ENCODE measurements at regions not wholly inside any gene's neighbourhood (a gene's known extent, or its start where the extent isn't known, plus 50 kb on each side); places are given as distances from the start of the nearest gene placed in this dataset.

DNA sequence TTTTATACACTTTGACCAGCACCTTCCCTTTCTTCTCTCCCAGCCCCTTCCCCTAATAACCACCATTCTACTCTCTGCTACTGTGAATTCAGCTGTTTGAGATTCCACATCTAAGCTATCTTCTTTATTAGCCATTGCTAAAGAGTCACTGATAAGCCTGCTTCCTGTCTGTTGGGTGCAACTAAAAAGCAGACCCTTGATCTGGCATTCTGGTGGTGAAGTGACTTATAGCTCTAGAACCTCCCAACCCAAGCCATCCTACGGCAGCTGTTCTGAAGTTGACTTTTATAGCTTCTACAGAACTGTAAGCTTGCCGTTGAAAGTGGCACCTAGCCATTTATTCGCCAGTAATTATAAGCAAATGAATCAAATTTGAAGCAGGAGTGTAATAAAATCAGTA is 105.6 kb downstream of the AHR start:
- Histone ChIP-seq H3K4me2 (ENCODE audit: low read depth, low read length, poor library complexity, severe bottlenecking) (no peak overlapping the region), H2AFZ (ENCODE audit: low read depth, low read length, severe bottlenecking) (peak overlapping the region; percentile 44), H3K27ac (ENCODE audit: low read depth, low read length) (no peak overlapping the region), H3K9me3 (ENCODE audit: insufficient read depth, low read length) (no peaks in the 10 kb centered on the region), H3K4me3 (ENCODE audit: insufficient read depth, low read length, poor library complexity, severe bottlenecking) (no peak overlapping the region), H3K79me2 (ENCODE audit: insufficient read depth, low read length) (no peaks in the 10 kb centered on the region), H4K20me1 (ENCODE audit: low read depth, low read length) (no peaks in the 10 kb centered on the region), H3K27me3 (ENCODE audit: low read length) (no peaks in the 10 kb centered on the region; the same call in 1 of the 2 replicates), H3K36me3 (ENCODE audit: low read length) (no peaks in the 10 kb centered on the region), H3F3A (ENCODE audit: insufficient read depth) (no peaks in the 10 kb centered on the region), H3K9ac (ENCODE audit: low read length) (no peak overlapping the region), H3K9me2 (replicated peaks; ENCODE audit: insufficient read depth, low read length) (no peaks in the 10 kb centered on the region)
- no peak for TF ChIP-seq CTCF (IDR thresholded peaks at IDR 0.05; ENCODE audit: insufficient read depth, low read length, poor library complexity, severe bottlenecking)
- no peak for TF ChIP-seq EZH2phosphoT487 (conservative IDR thresholded peaks at IDR 0.05; ENCODE audit: low read length)

- no peak overlapping the region for H3K4me3 ChIP-seq (ENCODE audit: insufficient read depth, low read length, poor library complexity, severe bottlenecking)
- H3K27me3 ChIP-seq (ENCODE audit: low read length) = no peaks in the 10 kb centered on the region; the same call in 1 of the 2 replicates
- no peak overlapping the region for H3K27ac ChIP-seq (ENCODE audit: low read depth, low read length)
- TF ChIP-seq EZH2phosphoT487 (conservative IDR thresholded peaks at IDR 0.05; ENCODE audit: low read length) (no peak), CTCF (IDR thresholded peaks at IDR 0.05; ENCODE audit: insufficient read depth, low read length, poor library complexity, severe bottlenecking) (no peak)
- no peaks in the 10 kb centered on the region; the same call in 1 of the 2 replicates for H3K36me3 ChIP-seq (ENCODE audit: low read length)
- H2AFZ ChIP-seq (ENCODE audit: low read depth, low read length, severe bottlenecking) = no peak overlapping the region
- no peaks in the 10 kb centered on the region for H3K9me2 ChIP-seq (replicated peaks; ENCODE audit: insufficient read depth, low read length)
- no peak overlapping the region for H3K4me2 ChIP-seq (ENCODE audit: low read depth, low read length, poor library complexity, severe bottlenecking)
- H3K9ac ChIP-seq (ENCODE audit: low read length) = no peak overlapping the region
- H4K20me1 ChIP-seq (ENCODE audit: low read depth, low read length) = no peaks in the 10 kb centered on the region
- no peaks in the 10 kb centered on the region for H3F3A ChIP-seq (ENCODE audit: insufficient read depth)
- H3K79me2 ChIP-seq (ENCODE audit: insufficient read depth, low read length) = no peaks in the 10 kb centered on the region
- no peaks in the 10 kb centered on the region for H3K9me3 ChIP-seq (ENCODE audit: insufficient read depth, low read length)
These were observed 107.3 kb downstream of the AHR start for GRCh38 chr7:17405786-17406185.

DNA sequence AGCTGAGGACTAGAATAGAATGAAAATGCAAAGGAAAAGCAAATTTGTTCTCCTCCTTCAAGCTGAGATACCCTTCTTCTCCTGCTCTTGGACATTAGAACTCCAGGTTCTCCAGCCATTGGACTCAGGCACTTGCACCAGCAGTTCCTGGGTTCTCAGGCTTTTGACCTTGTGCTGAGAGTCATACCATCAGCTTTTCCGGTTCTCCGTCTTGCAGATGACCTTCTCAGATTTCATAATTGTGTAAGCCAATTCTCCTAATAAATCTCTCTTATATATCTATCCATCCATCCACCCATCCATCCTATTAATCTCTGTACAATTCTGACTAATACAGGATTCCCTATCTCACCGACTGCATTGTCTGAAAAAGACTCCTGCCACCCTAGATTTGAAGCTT is 108.3 kb downstream of the AHR start:
- no peak overlapping the region for H3K9ac ChIP-seq (ENCODE audit: low read length)
- H2AFZ ChIP-seq (ENCODE audit: low read depth, low read length, severe bottlenecking) = no peak overlapping the region
- no peaks in the 10 kb centered on the region for H3F3A ChIP-seq (ENCODE audit: insufficient read depth)
- no peaks in the 10 kb centered on the region for H3K9me3 ChIP-seq (ENCODE audit: insufficient read depth, low read length)
- no peak overlapping the region for H3K4me2 ChIP-seq (ENCODE audit: low read depth, low read length, poor library complexity, severe bottlenecking)
- H3K36me3 ChIP-seq (ENCODE audit: low read length) = no peaks in the 10 kb centered on the region; the same call in 1 of the 2 replicates
- H3K27ac ChIP-seq (ENCODE audit: low read depth, low read length) = no peak overlapping the region
- no peaks in the 10 kb centered on the region for H3K9me2 ChIP-seq (replicated peaks; ENCODE audit: insufficient read depth, low read length)
- no peak overlapping the region for H3K4me3 ChIP-seq (ENCODE audit: insufficient read depth, low read length, poor library complexity, severe bottlenecking)
- H3K79me2 ChIP-seq (ENCODE audit: insufficient read depth, low read length) = no peaks in the 10 kb centered on the region
- H4K20me1 ChIP-seq (ENCODE audit: low read depth, low read length) = no peaks in the 10 kb centered on the region
- TF ChIP-seq CTCF (IDR thresholded peaks at IDR 0.05; ENCODE audit: insufficient read depth, low read length, poor library complexity, severe bottlenecking) = no peak
- no peaks in the 10 kb centered on the region; the same call in 1 of the 2 replicates for H3K27me3 ChIP-seq (ENCODE audit: low read length)
